H9 (cell line): ENCODE measurements at regions not wholly inside any gene's neighbourhood (a gene's known extent, or its start where the extent isn't known, plus 50 kb on each side); places are given as distances from the start of the nearest gene placed in this dataset.

Source experiments
- DNase-seq: peaks from one replicate; pipeline ENCODE4 v3.0.0-alpha.2; 2017
- H2AFZ ChIP-seq: one replicate; pipeline ENCODE4 v1.6.1; 2013; ENCODE audit warnings: mild to moderate bottlenecking, low read length, control low read depth, moderate library complexity
- H2AK5ac ChIP-seq: 2 replicates; pipeline ENCODE4 v1.6.1; 2013; ENCODE audit warnings: low read length, control low read depth, mixed read lengths; ENCODE audit not compliant: insufficient read length
- H2BK120ac ChIP-seq: one replicate; pipeline ENCODE4 v1.6.1; 2013; ENCODE audit warnings: low read depth, mild to moderate bottlenecking, low read length, control low read depth, inconsistent platforms; ENCODE audit not compliant: poor library complexity, severe bottlenecking
- H2BK12ac ChIP-seq: 2 replicates; pipeline ENCODE4 v1.6.1; 2013; ENCODE audit warnings: low read length, control low read depth, mixed read lengths, low read depth; ENCODE audit not compliant: insufficient read length
- H2BK15ac ChIP-seq: 2 replicates; pipeline ENCODE4 v1.6.1; 2013; ENCODE audit warnings: low read depth, low read length, control low read depth
- H2BK20ac ChIP-seq: one replicate; pipeline ENCODE4 v1.6.1; 2013; ENCODE audit warnings: low read depth, mild to moderate bottlenecking, low read length, control low read depth, inconsistent platforms; ENCODE audit not compliant: poor library complexity, severe bottlenecking
- H2BK5ac ChIP-seq: 2 replicates; pipeline ENCODE4 v1.6.1; 2013; ENCODE audit warnings: low read length, control low read depth, mixed read lengths; ENCODE audit not compliant: insufficient read length
- H3K14ac ChIP-seq: 2 replicates; pipeline ENCODE4 v1.6.1; 2013; ENCODE audit warnings: low read length, control low read depth; ENCODE audit not compliant: insufficient read depth
- H3K18ac ChIP-seq: 2 replicates; pipeline ENCODE4 v1.6.1; 2013; ENCODE audit warnings: low read depth, mild to moderate bottlenecking, mixed read lengths, low read length, control low read depth; ENCODE audit not compliant: insufficient read length
- H3K23ac ChIP-seq: 2 replicates; pipeline ENCODE4 v1.6.1; 2013; ENCODE audit warnings: low read length, control low read depth, mixed read lengths, low read depth; ENCODE audit not compliant: insufficient read length
- H3K23me2 ChIP-seq: 2 replicates; pipeline ENCODE4 v1.6.1; 2013; ENCODE audit warnings: low read depth, mild to moderate bottlenecking, mixed read lengths, low read length, control low read depth; ENCODE audit not compliant: insufficient read length, poor library complexity, severe bottlenecking
- H3K27ac ChIP-seq: 2 replicates; pipeline ENCODE4 v1.5.1; 2013; ENCODE audit warnings: low read length, control low read depth, mixed read lengths, low read depth; ENCODE audit not compliant: insufficient read length
- H3K27me3 ChIP-seq: 2 replicates; pipeline ENCODE4 v1.6.1; 2013; ENCODE audit warnings: low read length, control low read depth, inconsistent platforms; ENCODE audit not compliant: insufficient read depth
- H3K4ac ChIP-seq: 2 replicates; pipeline ENCODE4 v1.6.1; 2013; ENCODE audit warnings: low read depth, mild to moderate bottlenecking, control low read depth, inconsistent platforms, low read length, moderate library complexity
- H3K4me1 ChIP-seq: 2 replicates; pipeline ENCODE4 v1.6.1; 2013; ENCODE audit warnings: low read length, control low read depth, inconsistent platforms; ENCODE audit not compliant: insufficient read depth
- H3K4me2 ChIP-seq: 2 replicates; pipeline ENCODE4 v1.6.1; 2013; ENCODE audit warnings: low read length, control low read depth, mixed read lengths; ENCODE audit not compliant: insufficient read length, insufficient read depth
- H3K56ac ChIP-seq: 2 replicates; pipeline ENCODE4 v1.6.1; 2013; ENCODE audit warnings: low read depth, mild to moderate bottlenecking, mixed read lengths, low read length, control low read depth; ENCODE audit not compliant: insufficient read length
- H3K79me1 ChIP-seq: 2 replicates; pipeline ENCODE4 v1.6.1; 2013; ENCODE audit warnings: low read depth, mild to moderate bottlenecking, moderate library complexity, low read length, control low read depth, inconsistent platforms; ENCODE audit not compliant: insufficient read depth, poor library complexity, severe bottlenecking
- H3K79me2 ChIP-seq: 2 replicates; pipeline ENCODE4 v1.6.1; 2013; ENCODE audit warnings: low read length, control low read depth, inconsistent platforms; ENCODE audit not compliant: insufficient read depth
- H3K9ac ChIP-seq: 2 replicates; pipeline ENCODE4 v1.6.1; 2013; ENCODE audit warnings: low read length, control low read depth, mixed read lengths; ENCODE audit not compliant: insufficient read length; ENCODE audit errors: extremely low read depth
- H3K9me3 ChIP-seq: one replicate; pipeline ENCODE4 v1.6.1; 2013; ENCODE audit warnings: low read depth, low read length, inconsistent platforms; ENCODE audit not compliant: control insufficient read depth
- H3T11ph ChIP-seq: one replicate; pipeline ENCODE4 v1.6.1; 2013; ENCODE audit warnings: mild to moderate bottlenecking, low read length, control low read depth, inconsistent platforms
- H4K20me1 ChIP-seq: one replicate; pipeline ENCODE4 v1.6.1; 2013; ENCODE audit not compliant: control insufficient read depth, insufficient read length, insufficient read depth
- H4K5ac ChIP-seq: 2 replicates; pipeline ENCODE4 v1.6.1; 2013; ENCODE audit warnings: low read depth, mild to moderate bottlenecking, mixed read lengths, low read length, control low read depth; ENCODE audit not compliant: insufficient read length
- H4K8ac ChIP-seq: replicated peaks from 2 replicates; pipeline ENCODE4 v1.6.1; 2013; ENCODE audit warnings: low read length, control low read depth, mixed read lengths, low read depth; ENCODE audit not compliant: insufficient read length
- H4K91ac ChIP-seq: 2 replicates; pipeline ENCODE4 v1.6.1; 2013; ENCODE audit warnings: low read depth, mild to moderate bottlenecking, moderate library complexity, mixed read lengths, low read length, control low read depth; ENCODE audit not compliant: insufficient read length
- H3K27ac Mint-ChIP-seq, 3 experiments: 2 replicates in 2 of 3; 3 replicates in 1 of 3; pipeline ENCODE4 v1.8.0; 2020 to 2021; ENCODE audit warnings: mixed read lengths in 3 of 3, mild to moderate bottlenecking in 1 of 3, moderate library complexity in 1 of 3
- H3K27me3 Mint-ChIP-seq: 2 replicates; pipeline ENCODE4 v1.8.0; 2021; ENCODE audit warnings: low read depth, mild to moderate bottlenecking, moderate library complexity, mixed read lengths
- H3K36me3 Mint-ChIP-seq, 3 experiments: 2 replicates in 2 of 3; 3 replicates in 1 of 3; pipeline ENCODE4 v1.8.0; 2020 to 2021; ENCODE audit warnings: low read depth in 3 of 3, mixed read lengths in 3 of 3; ENCODE audit not compliant: insufficient read depth in 1 of 3
- H3K4me1 Mint-ChIP-seq, 2 experiments: 2 replicates each; pipeline ENCODE4 v1.8.0; 2020; ENCODE audit warnings: mixed read lengths in 2 of 2
- H3K4me3 Mint-ChIP-seq, 2 experiments: 2 replicates in 1 of 2; 3 replicates in 1 of 2; pipeline ENCODE4 v1.8.0; 2020 to 2021; ENCODE audit warnings: mild to moderate bottlenecking in 2 of 2, mixed read lengths in 2 of 2, moderate library complexity in 1 of 2
- H3K9me3 Mint-ChIP-seq, 2 experiments: 2 replicates in 1 of 2; 3 replicates in 1 of 2; pipeline ENCODE4 v1.8.0; 2020; ENCODE audit warnings: mild to moderate bottlenecking in 2 of 2, mixed read lengths in 2 of 2, moderate library complexity in 1 of 2
- WGBS: extraction: QIAGEN DNeasy Blood & Tissue Kit; methylation state at CpG from one replicate; pipeline ENCODE4 v1.1.7; 2013; ENCODE audit warnings: missing lambda C conversion rate, low lambda C conversion rate, mixed read lengths; ENCODE audit not compliant: insufficient read length; ENCODE audit errors: extremely low coverage; 5-methylcytosine and 5-hydroxymethylcytosine counted together
- TF ChIP-seq, protein P1 (sequence below): fragments of 200-600 bp; sonication (generic); conservative IDR thresholded peaks from 3 replicates; pipeline ENCODE4 v1.8.0; 2021; ENCODE audit warnings: antibody characterized with exemption, mild to moderate bottlenecking

- H2BK15ac ChIP-seq = no peak overlapping the region
- no peak overlapping the region for H3K4ac ChIP-seq
- H3K23ac ChIP-seq = no peak overlapping the region
- TF ChIP-seq, protein P1, sequence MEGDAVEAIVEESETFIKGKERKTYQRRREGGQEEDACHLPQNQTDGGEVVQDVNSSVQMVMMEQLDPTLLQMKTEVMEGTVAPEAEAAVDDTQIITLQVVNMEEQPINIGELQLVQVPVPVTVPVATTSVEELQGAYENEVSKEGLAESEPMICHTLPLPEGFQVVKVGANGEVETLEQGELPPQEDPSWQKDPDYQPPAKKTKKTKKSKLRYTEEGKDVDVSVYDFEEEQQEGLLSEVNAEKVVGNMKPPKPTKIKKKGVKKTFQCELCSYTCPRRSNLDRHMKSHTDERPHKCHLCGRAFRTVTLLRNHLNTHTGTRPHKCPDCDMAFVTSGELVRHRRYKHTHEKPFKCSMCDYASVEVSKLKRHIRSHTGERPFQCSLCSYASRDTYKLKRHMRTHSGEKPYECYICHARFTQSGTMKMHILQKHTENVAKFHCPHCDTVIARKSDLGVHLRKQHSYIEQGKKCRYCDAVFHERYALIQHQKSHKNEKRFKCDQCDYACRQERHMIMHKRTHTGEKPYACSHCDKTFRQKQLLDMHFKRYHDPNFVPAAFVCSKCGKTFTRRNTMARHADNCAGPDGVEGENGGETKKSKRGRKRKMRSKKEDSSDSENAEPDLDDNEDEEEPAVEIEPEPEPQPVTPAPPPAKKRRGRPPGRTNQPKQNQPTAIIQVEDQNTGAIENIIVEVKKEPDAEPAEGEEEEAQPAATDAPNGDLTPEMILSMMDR = no peak
- no peak overlapping the region for H3K14ac ChIP-seq
- H2AFZ ChIP-seq = no peak overlapping the region
- no peak overlapping the region for H2AK5ac ChIP-seq
- H4K20me1 ChIP-seq = no peaks in the 10 kb centered on the region
- no peak overlapping the region for H3K4me2 ChIP-seq
- H2BK120ac ChIP-seq = no peak overlapping the region
- no peak overlapping the region for H3T11ph ChIP-seq
- H3K4me1 ChIP-seq = 0 out of 2 replicates have a peak, but pooled peaks cover 2% of the 10 kb centered on the region
- no peak overlapping the region for H2BK5ac ChIP-seq
- no peaks in the 10 kb centered on the region for H3K9me3 ChIP-seq
- H2BK20ac ChIP-seq = no peak overlapping the region
- WGBS = 100% methylated on average over 1 of the region's 4 CpGs
- Mint-ChIP-seq H3K9me3 (peaks cover 5% of the 10 kb centered on the region in 2 experiments), H3K27me3 (no peaks in the 10 kb centered on the region), H3K4me3 (no peak overlapping the region), H3K36me3 (peaks cover 0 to 4% (median 3%) of the 10 kb centered on the region in 3 experiments; a peak in 5 of 7 replicates), H3K4me1 (peaks cover 18 to 19% of the 10 kb centered on the region in 2 experiments), H3K27ac (no peak overlapping the region)
- H3K79me2 ChIP-seq = no peaks in the 10 kb centered on the region
- H3K23me2 ChIP-seq = no peaks in the 10 kb centered on the region
- H4K8ac ChIP-seq = no peak overlapping the region
- no peak overlapping the region for H3K27ac ChIP-seq
- no peak overlapping the region for H3K18ac ChIP-seq
- H3K9ac ChIP-seq = no peak overlapping the region
- DNase-seq = no peak
- no peak overlapping the region for H4K5ac ChIP-seq
- H2BK12ac ChIP-seq = no peak overlapping the region
- H3K27me3 ChIP-seq = no peaks in the 10 kb centered on the region
- H3K56ac ChIP-seq = no peak overlapping the region
- no peaks in the 10 kb centered on the region for H3K79me1 ChIP-seq
- no peak overlapping the region for H4K91ac ChIP-seq
Measured at GRCh38 chr6:112927641-112928320, 580.7 kb downstream of the RFPL4B start.
